K562 (cell line): ENCODE measurements at regions not wholly inside any gene's neighbourhood (a gene's known extent, or its start where the extent isn't known, plus 50 kb on each side); places are given as distances from the start of the nearest gene placed in this dataset.

Source experiments
- ATAC-seq: fragments of 200-7000 bp; cut with Tn5 transposase; 3 replicates; pipeline ENCODE4 v1.9.1; 2020; ENCODE audit warnings: moderate library complexity
- BruUV-seq: library from RNA; stranded (reverse); fragments of 400-500 nt; replicated peaks from 2 replicates; lab custom pipeline; 2021; lab: Mats Ljungman, UMichigan
- CTCF ChIA-PET: fragments of 300-600 bp; formaldehyde crosslinking; extraction: SDS; loops from one replicate; lab custom pipeline; 2021; ENCODE audit warnings: low intra/inter-chr PET ratio; lab: Yijun Ruan, JAX
- POLR2A ChIA-PET: fragments of 300-600, 350-650 bp; sonication (Branson Sonifier 250); formaldehyde crosslinking; extraction: SDS; loops from one replicate; lab custom pipeline; 2021; ENCODE audit warnings: antibody characterized with exemption, inconsistent platforms; lab: Yijun Ruan, JAX
- DNase-seq, 4 experiments: peaks; one replicate each; pipeline versions ENCODE4 v3.0.0 to v3.0.0-alpha.2; 2011 to 2018; ENCODE audit warnings: low spot score in 3 of 4, mixed read lengths in 3 of 4; ENCODE audit errors: extremely low read depth in 1 of 4
- FAIRE-seq: peaks from 2 replicates; lab custom pipeline; 2011; peaks lifted over from hg19 to GRCh38; lab: Jason Lieb, UNC
- H2AFZ ChIP-seq: 2 replicates; pipeline ENCODE4 v1.6.0; 2011; ENCODE audit warnings: low read depth, low read length, control low read depth, inconsistent platforms
- H3K27ac ChIP-seq: fragments of 200-600 bp; 3 replicates; pipeline ENCODE4 v1.8.0; 2011; ENCODE audit warnings: low read depth, mild to moderate bottlenecking, control low read depth, inconsistent platforms, low read length, moderate library complexity, mixed read lengths; ENCODE audit errors: extremely low read depth
- H3K27me3 ChIP-seq, 2 experiments: fragments of 300-600 bp in 1 of 2; 2 replicates in 1 of 2; 3 replicates in 1 of 2; pipeline versions ENCODE4 v1.6.0 to v1.8.0; 2011; ENCODE audit warnings: inconsistent platforms in 2 of 2, low read length in 2 of 2, mild to moderate bottlenecking in 1 of 2, mixed read lengths in 1 of 2, moderate library complexity in 1 of 2; ENCODE audit not compliant: control insufficient read depth in 2 of 2, insufficient read depth in 2 of 2
- H3K36me3 ChIP-seq: fragments of 300-600 bp; 3 replicates; pipeline ENCODE4 v1.8.0; 2011; ENCODE audit warnings: mild to moderate bottlenecking, low read length, inconsistent platforms; ENCODE audit not compliant: control insufficient read depth, insufficient read depth
- H3K4me1 ChIP-seq, 2 experiments: fragments of 200-600 bp in 1 of 2; replicated peaks in 1 of 2; 2 replicates in 1 of 2; 3 replicates in 1 of 2; pipeline versions ENCODE4 v1.5.1 to v1.8.0; 2011; ENCODE audit warnings: inconsistent platforms in 2 of 2, low read length in 2 of 2, mild to moderate bottlenecking in 1 of 2, mixed read lengths in 1 of 2, moderate library complexity in 1 of 2; ENCODE audit not compliant: control insufficient read depth in 2 of 2, insufficient read depth in 2 of 2
- H3K4me2 ChIP-seq: 2 replicates; pipeline ENCODE4 v1.6.1; 2011; ENCODE audit warnings: low read length, control low read depth, inconsistent platforms, mixed read lengths; ENCODE audit not compliant: insufficient read depth
- H3K4me3 ChIP-seq: fragments of 200-600 bp; sonication (generic), shearing (Covaris generic); 2 replicates; pipeline ENCODE4 v1.5.1; 2016; ENCODE audit warnings: control low read depth, inconsistent platforms
- H3K79me2 ChIP-seq: fragments of 200-600 bp; 3 replicates; pipeline ENCODE4 v1.8.0; 2011; ENCODE audit warnings: low read length, inconsistent platforms; ENCODE audit not compliant: control insufficient read depth, insufficient read depth
- H3K9ac ChIP-seq, 2 experiments: 2 replicates each; pipeline versions ENCODE4 v1.6.0 to v1.6.1; 2011; ENCODE audit warnings: low read depth in 2 of 2, low read length in 2 of 2, control low read depth in 1 of 2, inconsistent platforms in 1 of 2, mild to moderate bottlenecking in 1 of 2, mixed read lengths in 1 of 2; ENCODE audit not compliant: insufficient read depth in 1 of 2
- H3K9me1 ChIP-seq: one replicate; pipeline ENCODE4 v1.6.0; 2011; ENCODE audit warnings: inconsistent platforms, mild to moderate bottlenecking, low read length, moderate library complexity; ENCODE audit not compliant: control insufficient read depth, insufficient read depth
- H3K9me3 ChIP-seq: replicated peaks from 2 replicates; pipeline ENCODE4 v1.5.1; 2011; ENCODE audit warnings: low read depth, low read length, inconsistent platforms; ENCODE audit not compliant: control insufficient read depth, insufficient read depth
- H4K20me1 ChIP-seq: replicated peaks from 2 replicates; pipeline ENCODE4 v1.6.1; 2011; ENCODE audit warnings: low read length, inconsistent platforms, mixed read lengths; ENCODE audit not compliant: control insufficient read depth, insufficient read depth
- ARHGAP35 ChIP-seq: fragments of 450-650 bp; IDR thresholded peaks from 2 replicates; pipeline ENCODE4 v1.6.1; 2018; ENCODE audit not compliant: partially characterized antibody
- DACH1 ChIP-seq: fragments of 450-650 bp; IDR thresholded peaks from 2 replicates; pipeline ENCODE4 v1.6.1; 2018; ENCODE audit not compliant: partially characterized antibody
- DDX20 ChIP-seq: fragments of 450-650 bp; IDR thresholded peaks from 2 replicates; pipeline ENCODE4 v1.6.1; 2016; ENCODE audit warnings: missing genetic modification characterization, low read depth, mild to moderate bottlenecking, missing compliant biosample characterization, moderate library complexity
- GTF2E2 ChIP-seq: fragments of 200-800 bp; sonication (Bioruptor generic); IDR thresholded peaks from 2 replicates; pipeline ENCODE4 v1.6.1; 2016; ENCODE audit warnings: missing genetic modification characterization, missing compliant biosample characterization
- HLTF ChIP-seq: fragments of 450-650 bp; IDR thresholded peaks from 2 replicates; pipeline ENCODE4 v1.6.1; 2016
- ZFX ChIP-seq: sonication (generic); formaldehyde crosslinking; IDR thresholded peaks from 2 replicates; pipeline ENCODE4 v1.8.0; 2022; ENCODE audit warnings: mild to moderate bottlenecking, missing genetic modification reagents, moderate library complexity
- ZNF324 ChIP-seq: fragments of 250-450 bp; sonication (Bioruptor Pico); IDR thresholded peaks from 2 replicates; pipeline ENCODE4 v1.4.0; 2020; ENCODE audit warnings: mild to moderate bottlenecking
- ZNF436 ChIP-seq: fragments of 250-450, 450-650 bp; sonication (Bioruptor Pico); formaldehyde crosslinking; IDR thresholded peaks from 2 replicates; pipeline ENCODE4 v1.7.0; 2020; ENCODE audit warnings: mild to moderate bottlenecking
- ZNF830 ChIP-seq: fragments of 250-450 bp; sonication (Bioruptor Pico); IDR thresholded peaks from 2 replicates; pipeline ENCODE4 v1.5.0; 2021; ENCODE audit warnings: mild to moderate bottlenecking
- WGBS: fragments of 100-300 bp; shearing (Covaris generic); methylation state at CpG from one replicate; pipeline ENCODE4 v1.1.6; 2016; ENCODE audit warnings: low coverage, mixed read lengths; ENCODE audit not compliant: insufficient coverage; ENCODE audit errors: missing lambda C conversion rate; 5-methylcytosine and 5-hydroxymethylcytosine counted together
- in situ Hi-C: fragments of 300-500 bp; cut with MboI; formaldehyde crosslinking; loops from 4 replicates; pipeline ENCODE4 v1.15.0; 2018; ENCODE audit warnings: inconsistent platforms, mixed read lengths
- intact Hi-C: fragments of 100-400 bp; cut with micrococcal nuclease; formaldehyde crosslinking; loops from 2 replicates; pipeline ENCODE4 v1.14.2; 2022
- TF ChIP-seq, protein P1 (sequence below): sonication (generic); IDR thresholded peaks from 2 replicates; pipeline ENCODE4 v1.6.1; 2016
- TF ChIP-seq, protein P2 (sequence below): fragments of 250-450 bp; sonication (Bioruptor Pico); IDR thresholded peaks from 2 replicates; pipeline ENCODE4 v1.9.0; 2021; ENCODE audit warnings: mild to moderate bottlenecking
- TF ChIP-seq, protein P3 (sequence below): sonication (generic); formaldehyde crosslinking; IDR thresholded peaks from 2 replicates; pipeline ENCODE4 v1.8.0; 2023; ENCODE audit warnings: missing genetic modification reagents, mild to moderate bottlenecking, borderline replicate concordance
- TF ChIP-seq, protein P4 (sequence below): fragments of 450-650 bp; formaldehyde crosslinking; IDR thresholded peaks from 2 replicates; pipeline ENCODE4 v1.4.0; 2020; ENCODE audit warnings: mild to moderate bottlenecking, moderate library complexity
- TF ChIP-seq, protein P5 (sequence below), 2 experiments: fragments of 250-450 bp in 1 of 2; fragments of 450-650 bp in 1 of 2; sonication (Bioruptor Pico) in 1 of 2; IDR thresholded peaks; 2 replicates each; pipeline versions ENCODE4 v1.6.1 to v1.8.0; 2016 to 2021; ENCODE audit warnings: mild to moderate bottlenecking in 2 of 2, moderate library complexity in 2 of 2, missing compliant biosample characterization in 1 of 2, missing genetic modification characterization in 1 of 2

DNA sequence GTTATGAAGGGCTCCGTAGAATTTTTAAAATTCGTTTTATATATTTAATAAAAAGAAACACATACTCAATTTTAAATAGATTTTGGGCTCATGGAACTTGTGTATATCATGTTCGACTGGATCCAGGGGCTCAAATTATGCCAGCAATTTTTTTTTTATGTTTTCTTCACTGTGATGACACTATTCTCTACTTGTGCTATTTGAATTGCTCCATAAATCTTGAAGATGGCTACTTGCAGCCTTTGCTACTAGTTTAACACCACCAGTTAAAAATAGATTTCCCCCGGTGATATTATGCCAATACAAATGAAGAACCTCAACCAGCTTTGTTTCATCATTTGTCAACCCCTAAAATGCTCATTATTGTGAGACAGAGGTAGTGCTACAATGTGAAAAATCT lies 933.2 kb downstream of the IPMK start:
- Histone ChIP-seq H4K20me1 (no peaks in the 10 kb centered on the region), H3K36me3 (no peaks in the 10 kb centered on the region), H3K9ac (no peak overlapping the region), H2AFZ (no peak overlapping the region), H3K9me1 (no peaks in the 10 kb centered on the region), H3K27ac (no peak overlapping the region), H3K4me3 (no peak overlapping the region), H3K4me1 (no peaks in the 10 kb centered on the region), H3K9me3 (no peaks in the 10 kb centered on the region), H3K27me3 (no peaks in the 10 kb centered on the region), H3K79me2 (no peaks in the 10 kb centered on the region)
- ChIA-PET POLR2A (no interaction called here), CTCF (no interaction called here)
- intact Hi-C loops: no loop called here
- DNase-seq (no peak), FAIRE-seq (no peak), ATAC-seq (no peak)
- BruUV-seq: no TSS peak
- 1% methylated on average over 4 of the region's 4 CpGs for WGBS
- in situ Hi-C loops: loop anchor here (25.0 kb wide), 1 partner anchor 828 kb away; no protein-coding TSS in a partner anchor
- TF ChIP-seq ARHGAP35 (no peak), ZNF324 (no peak), DDX20 (tag) (no peak), ZNF830 (CRISPR knock-in tag) (no peak), DACH1 (no peak), ZFX (no peak), GTF2E2 (tag) (no peak), ZNF436 (CRISPR knock-in tag) (no peak), HLTF (no peak)
- TF ChIP-seq, protein P1, sequence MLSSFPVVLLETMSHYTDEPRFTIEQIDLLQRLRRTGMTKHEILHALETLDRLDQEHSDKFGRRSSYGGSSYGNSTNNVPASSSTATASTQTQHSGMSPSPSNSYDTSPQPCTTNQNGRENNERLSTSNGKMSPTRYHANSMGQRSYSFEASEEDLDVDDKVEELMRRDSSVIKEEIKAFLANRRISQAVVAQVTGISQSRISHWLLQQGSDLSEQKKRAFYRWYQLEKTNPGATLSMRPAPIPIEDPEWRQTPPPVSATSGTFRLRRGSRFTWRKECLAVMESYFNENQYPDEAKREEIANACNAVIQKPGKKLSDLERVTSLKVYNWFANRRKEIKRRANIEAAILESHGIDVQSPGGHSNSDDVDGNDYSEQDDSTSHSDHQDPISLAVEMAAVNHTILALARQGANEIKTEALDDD: no peak
- TF ChIP-seq, protein P2, sequence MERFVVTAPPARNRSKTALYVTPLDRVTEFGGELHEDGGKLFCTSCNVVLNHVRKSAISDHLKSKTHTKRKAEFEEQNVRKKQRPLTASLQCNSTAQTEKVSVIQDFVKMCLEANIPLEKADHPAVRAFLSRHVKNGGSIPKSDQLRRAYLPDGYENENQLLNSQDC: no peak
- TF ChIP-seq, protein P3, sequence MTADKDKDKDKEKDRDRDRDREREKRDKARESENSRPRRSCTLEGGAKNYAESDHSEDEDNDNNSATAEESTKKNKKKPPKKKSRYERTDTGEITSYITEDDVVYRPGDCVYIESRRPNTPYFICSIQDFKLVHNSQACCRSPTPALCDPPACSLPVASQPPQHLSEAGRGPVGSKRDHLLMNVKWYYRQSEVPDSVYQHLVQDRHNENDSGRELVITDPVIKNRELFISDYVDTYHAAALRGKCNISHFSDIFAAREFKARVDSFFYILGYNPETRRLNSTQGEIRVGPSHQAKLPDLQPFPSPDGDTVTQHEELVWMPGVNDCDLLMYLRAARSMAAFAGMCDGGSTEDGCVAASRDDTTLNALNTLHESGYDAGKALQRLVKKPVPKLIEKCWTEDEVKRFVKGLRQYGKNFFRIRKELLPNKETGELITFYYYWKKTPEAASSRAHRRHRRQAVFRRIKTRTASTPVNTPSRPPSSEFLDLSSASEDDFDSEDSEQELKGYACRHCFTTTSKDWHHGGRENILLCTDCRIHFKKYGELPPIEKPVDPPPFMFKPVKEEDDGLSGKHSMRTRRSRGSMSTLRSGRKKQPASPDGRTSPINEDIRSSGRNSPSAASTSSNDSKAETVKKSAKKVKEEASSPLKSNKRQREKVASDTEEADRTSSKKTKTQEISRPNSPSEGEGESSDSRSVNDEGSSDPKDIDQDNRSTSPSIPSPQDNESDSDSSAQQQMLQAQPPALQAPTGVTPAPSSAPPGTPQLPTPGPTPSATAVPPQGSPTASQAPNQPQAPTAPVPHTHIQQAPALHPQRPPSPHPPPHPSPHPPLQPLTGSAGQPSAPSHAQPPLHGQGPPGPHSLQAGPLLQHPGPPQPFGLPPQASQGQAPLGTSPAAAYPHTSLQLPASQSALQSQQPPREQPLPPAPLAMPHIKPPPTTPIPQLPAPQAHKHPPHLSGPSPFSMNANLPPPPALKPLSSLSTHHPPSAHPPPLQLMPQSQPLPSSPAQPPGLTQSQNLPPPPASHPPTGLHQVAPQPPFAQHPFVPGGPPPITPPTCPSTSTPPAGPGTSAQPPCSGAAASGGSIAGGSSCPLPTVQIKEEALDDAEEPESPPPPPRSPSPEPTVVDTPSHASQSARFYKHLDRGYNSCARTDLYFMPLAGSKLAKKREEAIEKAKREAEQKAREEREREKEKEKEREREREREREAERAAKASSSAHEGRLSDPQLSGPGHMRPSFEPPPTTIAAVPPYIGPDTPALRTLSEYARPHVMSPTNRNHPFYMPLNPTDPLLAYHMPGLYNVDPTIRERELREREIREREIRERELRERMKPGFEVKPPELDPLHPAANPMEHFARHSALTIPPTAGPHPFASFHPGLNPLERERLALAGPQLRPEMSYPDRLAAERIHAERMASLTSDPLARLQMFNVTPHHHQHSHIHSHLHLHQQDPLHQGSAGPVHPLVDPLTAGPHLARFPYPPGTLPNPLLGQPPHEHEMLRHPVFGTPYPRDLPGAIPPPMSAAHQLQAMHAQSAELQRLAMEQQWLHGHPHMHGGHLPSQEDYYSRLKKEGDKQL: no peak
- TF ChIP-seq, protein P4, sequence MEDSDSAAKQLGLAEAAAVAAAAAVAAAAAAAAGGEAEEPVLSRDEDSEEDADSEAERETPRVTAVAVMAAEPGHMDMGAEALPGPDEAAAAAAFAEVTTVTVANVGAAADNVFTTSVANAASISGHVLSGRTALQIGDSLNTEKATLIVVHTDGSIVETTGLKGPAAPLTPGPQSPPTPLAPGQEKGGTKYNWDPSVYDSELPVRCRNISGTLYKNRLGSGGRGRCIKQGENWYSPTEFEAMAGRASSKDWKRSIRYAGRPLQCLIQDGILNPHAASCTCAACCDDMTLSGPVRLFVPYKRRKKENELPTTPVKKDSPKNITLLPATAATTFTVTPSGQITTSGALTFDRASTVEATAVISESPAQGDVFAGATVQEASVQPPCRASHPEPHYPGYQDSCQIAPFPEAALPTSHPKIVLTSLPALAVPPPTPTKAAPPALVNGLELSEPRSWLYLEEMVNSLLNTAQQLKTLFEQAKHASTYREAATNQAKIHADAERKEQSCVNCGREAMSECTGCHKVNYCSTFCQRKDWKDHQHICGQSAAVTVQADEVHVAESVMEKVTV (CRISPR knock-in tag): no peak
- TF ChIP-seq, protein P5, sequence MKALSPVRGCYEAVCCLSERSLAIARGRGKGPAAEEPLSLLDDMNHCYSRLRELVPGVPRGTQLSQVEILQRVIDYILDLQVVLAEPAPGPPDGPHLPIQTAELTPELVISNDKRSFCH (CRISPR knock-in tag; IDR thresholded peaks at IDR 0.05): no peak
- TF ChIP-seq, protein P5 (tag; IDR thresholded peaks at IDR 0.05): no peak
- TF ChIP-seq, all 486 proteins: peak for 0
- H3K4me2 ChIP-seq: no peak overlapping the region
